Liver (tissue), 8 donors: ENCODE measurements at regions not wholly inside any gene's neighbourhood (a gene's known extent, or its start where the extent isn't known, plus 50 kb on each side); places are given as distances from the start of the nearest gene placed in this dataset.

ENCODE experiments used
- DNase-seq: peaks from one replicate; pipeline ENCODE4 v3.0.0-alpha.2; 2017; ENCODE audit warnings: low spot score
- H3K27ac ChIP-seq, 2 donors: one replicate each; pipeline ENCODE4 v1.7.0; 2013; ENCODE audit warnings: inconsistent platforms in 2 of 2, low read length in 2 of 2, control low read depth in 1 of 2, low read depth in 1 of 2, mild to moderate bottlenecking in 1 of 2
- H3K27me3 ChIP-seq, 4 donors: one replicate each; pipeline versions ENCODE4 v1.6.1 to v1.7.0; 2013; ENCODE audit warnings: low read length in 3 of 4, inconsistent platforms in 1 of 4, mild to moderate bottlenecking in 1 of 4, moderate library complexity in 1 of 4; ENCODE audit not compliant: control insufficient read depth in 4 of 4, insufficient read depth in 4 of 4
- H3K36me3 ChIP-seq, 4 donors: one replicate each; pipeline versions ENCODE4 v1.6.1 to v1.7.0; 2013; ENCODE audit warnings: low read length in 3 of 4, mild to moderate bottlenecking in 3 of 4, low read depth in 1 of 4, moderate library complexity in 1 of 4; ENCODE audit not compliant: control insufficient read depth in 4 of 4, insufficient read depth in 3 of 4
- H3K4me1 ChIP-seq, 4 donors: one replicate each; pipeline versions ENCODE4 v1.6.1 to v1.7.0; 2013; ENCODE audit warnings: low read length in 3 of 4, mild to moderate bottlenecking in 3 of 4, moderate library complexity in 1 of 4; ENCODE audit not compliant: control insufficient read depth in 4 of 4, insufficient read depth in 4 of 4
- H3K4me3 ChIP-seq, 3 donors: one replicate each; pipeline versions ENCODE4 v1.6.1 to v1.7.0; 2013; ENCODE audit warnings: low read length in 3 of 3, control low read depth in 1 of 3, low read depth in 1 of 3, mild to moderate bottlenecking in 1 of 3
- H3K9ac ChIP-seq, 2 donors: one replicate each; pipeline ENCODE4 v1.7.0; 2013; ENCODE audit warnings: low read length in 2 of 2, mild to moderate bottlenecking in 2 of 2, moderate library complexity in 2 of 2, control low read depth in 1 of 2, low read depth in 1 of 2
- H3K9me3 ChIP-seq, 4 donors: one replicate each; pipeline versions ENCODE4 v1.6.1 to v1.7.0; 2013; ENCODE audit warnings: low read length in 3 of 4; ENCODE audit not compliant: control insufficient read depth in 4 of 4
- ATF3 ChIP-seq: IDR thresholded peaks from 2 replicates; pipeline ENCODE4 v1.6.1; 2016; ENCODE audit warnings: antibody characterized with exemption
- CTCF ChIP-seq: fragments of 150-350 bp; IDR thresholded peaks from 2 replicates; pipeline ENCODE4 v1.5.1; 2017; ENCODE audit warnings: improper control_type of control experiment, low read depth, low read length; ENCODE audit not compliant: missing input control
- EGR1 ChIP-seq, 2 donors: IDR thresholded peaks; 2 replicates each; pipeline ENCODE4 v1.6.1; 2016 to 2018; ENCODE audit warnings: antibody characterized with exemption in 2 of 2, low read depth in 2 of 2
- FOXA1 ChIP-seq: IDR thresholded peaks from 2 replicates; pipeline ENCODE4 v1.6.1; 2016; ENCODE audit warnings: antibody characterized with exemption
- FOXA2 ChIP-seq: IDR thresholded peaks from 2 replicates; pipeline ENCODE4 v1.6.1; 2016; ENCODE audit warnings: antibody characterized with exemption
- GABPA ChIP-seq, 2 donors: IDR thresholded peaks in 1 of 2; conservative IDR thresholded peaks in 1 of 2; 2 replicates each; pipeline ENCODE4 v1.6.1; 2016; ENCODE audit warnings: antibody characterized with exemption in 2 of 2, mild to moderate bottlenecking in 1 of 2, moderate library complexity in 1 of 2
- HNF4A ChIP-seq, 2 donors: conservative IDR thresholded peaks; 2 replicates each; pipeline ENCODE4 v1.6.1; 2016; ENCODE audit warnings: antibody characterized with exemption in 2 of 2, mild to moderate bottlenecking in 2 of 2
- HNF4G ChIP-seq: IDR thresholded peaks from 2 replicates; pipeline ENCODE4 v1.6.1; 2016; ENCODE audit warnings: antibody characterized with exemption
- JUND ChIP-seq, 2 donors: IDR thresholded peaks; 2 replicates each; pipeline ENCODE4 v1.6.1; 2016; ENCODE audit warnings: antibody characterized with exemption in 2 of 2
- MAX ChIP-seq: IDR thresholded peaks from 2 replicates; pipeline ENCODE4 v1.6.1; 2016; ENCODE audit warnings: antibody characterized with exemption
- NR2F2 ChIP-seq: IDR thresholded peaks from 2 replicates; pipeline ENCODE4 v1.6.1; 2016; ENCODE audit warnings: antibody characterized with exemption
- RAD21 ChIP-seq, 2 donors: IDR thresholded peaks; 2 replicates each; pipeline ENCODE4 v1.6.1; 2016; ENCODE audit warnings: antibody characterized with exemption in 2 of 2, mild to moderate bottlenecking in 2 of 2
- RXRA ChIP-seq, 2 donors: IDR thresholded peaks; 2 replicates each; pipeline ENCODE4 v1.6.1; 2017 to 2018; ENCODE audit warnings: antibody characterized with exemption in 2 of 2, mild to moderate bottlenecking in 1 of 2
- SP1 ChIP-seq: IDR thresholded peaks from 2 replicates; pipeline ENCODE4 v1.6.1; 2018; ENCODE audit warnings: antibody characterized with exemption, mild to moderate bottlenecking
- TAF1 ChIP-seq: conservative IDR thresholded peaks from 2 replicates; pipeline ENCODE4 v1.6.1; 2016; ENCODE audit warnings: antibody characterized with exemption, mild to moderate bottlenecking
- YY1 ChIP-seq: IDR thresholded peaks from 2 replicates; pipeline ENCODE4 v1.6.1; 2016; ENCODE audit warnings: antibody characterized with exemption, mild to moderate bottlenecking
- ZBTB33 ChIP-seq: IDR thresholded peaks from 2 replicates; pipeline ENCODE4 v1.6.1; 2016; ENCODE audit warnings: antibody characterized with exemption
- WGBS: extraction: QIAGEN DNeasy Blood & Tissue Kit; methylation state at CpG from one replicate; pipeline ENCODE4 v1.1.7; 2013; 5-methylcytosine and 5-hydroxymethylcytosine counted together
- donor health status: healthy.
- donor health status: healthy.
- donor health status: healthy.
- donor health status: healthy.
- donor health status: healthy.

GRCh38 chr6:20266851-20267608, 54.8 kb upstream of the MBOAT1 start:
- H3K9me3 ChIP-seq: peaks cover 0 to 5% (median 0%) of the 10 kb centered on the region in 4 donors
- no peaks in the 10 kb centered on the region for H3K27me3 ChIP-seq
- no peak for DNase-seq
- H3K27ac ChIP-seq: no peak overlapping the region
- no peak for TF ChIP-seq YY1
- no peak for TF ChIP-seq EGR1 (IDR thresholded peaks at IDR 0.05; ENCODE audit: low read depth in 2 of 2)
- TF ChIP-seq FOXA1: no peak
- no peak for TF ChIP-seq HNF4G
- no peak for TF ChIP-seq MAX
- TF ChIP-seq CTCF: no peak
- TF ChIP-seq ZBTB33: no peak
- no peak for TF ChIP-seq NR2F2
- TF ChIP-seq ATF3: no peak
- TF ChIP-seq RAD21 (IDR thresholded peaks at IDR 0.05): no peak
- no peak for TF ChIP-seq SP1
- no peak for TF ChIP-seq FOXA2
- no peak for TF ChIP-seq JUND (IDR thresholded peaks at IDR 0.05)
- no peak for TF ChIP-seq HNF4A (conservative IDR thresholded peaks at IDR 0.05)
- no peak for TF ChIP-seq TAF1
- H3K4me3 ChIP-seq: no peak overlapping the region
- no peak overlapping the region for H3K9ac ChIP-seq
- no peaks in the 10 kb centered on the region for H3K4me1 ChIP-seq
- no peaks in the 10 kb centered on the region for H3K36me3 ChIP-seq
- WGBS: 83% methylated on average over 11 of the region's 11 CpGs

GRCh38 chr6:20269181-20269580, 56.9 kb upstream of the MBOAT1 start:
- no peaks in the 10 kb centered on the region for H3K36me3 ChIP-seq
- no peak overlapping the region for H3K27ac ChIP-seq
- no peaks in the 10 kb centered on the region for H3K4me1 ChIP-seq
- no peak overlapping the region for H3K9ac ChIP-seq
- no peaks in the 10 kb centered on the region for H3K27me3 ChIP-seq
- H3K9me3 ChIP-seq: no peaks in the 10 kb centered on the region
- H3K4me3 ChIP-seq: no peak overlapping the region
- 84% methylated on average over 2 of the region's 2 CpGs for WGBS
- DNase-seq: no peak
- TF ChIP-seq NR2F2: no peak
- no peak for TF ChIP-seq FOXA1
- TF ChIP-seq RXRA (IDR thresholded peaks at IDR 0.05): no peak
- no peak for TF ChIP-seq EGR1 (IDR thresholded peaks at IDR 0.05; ENCODE audit: low read depth in 2 of 2)
- TF ChIP-seq HNF4A (conservative IDR thresholded peaks at IDR 0.05): no peak
- no peak for TF ChIP-seq ATF3
- TF ChIP-seq GABPA (IDR thresholded peaks at IDR 0.05 in 1 of 2, conservative IDR thresholded peaks at IDR 0.05 in 1 of 2): no peak
- no peak for TF ChIP-seq HNF4G
- no peak for TF ChIP-seq TAF1
- TF ChIP-seq MAX: no peak
- no peak for TF ChIP-seq CTCF
- no peak for TF ChIP-seq SP1
- no peak for TF ChIP-seq JUND (IDR thresholded peaks at IDR 0.05)
- no peak for TF ChIP-seq YY1
- TF ChIP-seq ZBTB33: no peak
- no peak for TF ChIP-seq RAD21 (IDR thresholded peaks at IDR 0.05)
- TF ChIP-seq FOXA2: no peak
